Renal pelvis (tissue), 1 donor: ENCODE measurements at regions not wholly inside any gene's neighbourhood (a gene's known extent, or its start where the extent isn't known, plus 50 kb on each side); places are given as distances from the start of the nearest gene placed in this dataset.

Experiments
- DNase-seq: peaks from one replicate; pipeline ENCODE4 v3.0.0-alpha.2; 2013

- no peak for DNase-seq
These were observed 205.6 kb downstream of the TMEM182 start for GRCh38 chr2:102967451-102967850.

- DNase-seq: no peak
These were observed 206.5 kb downstream of the TMEM182 start for GRCh38 chr2:102968375-102968774.

- DNase-seq: no peak
These were observed 209.9 kb downstream of the TMEM182 start for GRCh38 chr2:102971701-102972100.

GRCh38 chr2:102975996-102976975, 214.5 kb downstream of the TMEM182 start:
- peak; percentile 56 for DNase-seq

- no peak for DNase-seq
These were observed 215.7 kb downstream of the TMEM182 start for GRCh38 chr2:102977426-102978090.

- no peak for DNase-seq
These were observed 216.3 kb downstream of the TMEM182 start for GRCh38 chr2:102978091-102978490.

GRCh38 chr2:102979429-102979828, 217.6 kb downstream of the TMEM182 start:
- no peak for DNase-seq

GRCh38 chr2:102983786-102984185, 222.0 kb downstream of the TMEM182 start:
- no peak for DNase-seq

- no peak for DNase-seq
These were observed 225.1 kb downstream of the TMEM182 start for GRCh38 chr2:102986826-102987490.

GRCh38 chr2:102992607-102993006, 230.8 kb downstream of the TMEM182 start:
- no peak for DNase-seq

GRCh38 chr2:102999958-103000357, 238.1 kb downstream of the TMEM182 start:
- no peak for DNase-seq

- no peak for DNase-seq
These were observed 241.1 kb downstream of the TMEM182 start for GRCh38 chr2:103002954-103003353.

GRCh38 chr2:103003750-103004260, 242.0 kb downstream of the TMEM182 start:
- no peak for DNase-seq

GRCh38 chr2:103004426-103004942, 242.7 kb downstream of the TMEM182 start:
- DNase-seq: no peak

GRCh38 chr2:103005393-103005792, 243.6 kb downstream of the TMEM182 start:
- DNase-seq: no peak

- DNase-seq: no peak
These were observed 245.3 kb downstream of the TMEM182 start for GRCh38 chr2:103007086-103007485.

GRCh38 chr2:103008586-103008985, 246.8 kb downstream of the TMEM182 start:
- DNase-seq: no peak

GRCh38 chr2:103009871-103010270, 248.0 kb downstream of the TMEM182 start:
- no peak for DNase-seq

GRCh38 chr2:103010306-103010705, 248.5 kb downstream of the TMEM182 start:
- no peak for DNase-seq

- no peak for DNase-seq
These were observed 248.9 kb downstream of the TMEM182 start for GRCh38 chr2:103010751-103011150.

GRCh38 chr2:103012590-103012989, 250.8 kb downstream of the TMEM182 start:
- DNase-seq: no peak

- DNase-seq: no peak
These were observed 263.2 kb downstream of the TMEM182 start for GRCh38 chr2:103025056-103025455.
